ENCODE measurements at regions not wholly inside any gene's neighbourhood (a gene's known extent, or its start where the extent isn't known, plus 50 kb on each side); places are given as distances from the start of the nearest gene placed in this dataset.

DNA sequence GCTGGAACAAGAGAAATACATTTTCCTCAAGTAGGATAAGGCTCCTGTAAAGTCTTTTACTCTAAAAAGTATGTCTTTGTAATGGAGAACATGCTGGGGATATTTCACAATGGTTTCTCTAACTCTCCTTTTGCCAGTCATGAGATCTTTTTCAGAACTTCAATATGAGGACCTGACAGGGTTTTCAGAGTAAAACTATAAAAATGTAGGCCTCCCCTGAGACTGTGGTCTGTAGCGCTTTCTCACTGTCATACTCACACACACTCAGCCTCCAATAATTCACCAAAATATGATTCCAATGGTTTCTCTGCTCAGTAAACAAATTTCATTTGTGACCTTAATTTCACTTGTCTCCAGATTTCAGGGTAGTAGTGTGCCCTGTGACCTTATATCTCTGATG, 440.1 kb upstream of the PTBP2 start:
- Mint-ChIP-seq H3K36me3 (ENCODE audit: low read depth) (no peaks in the 10 kb centered on the region), H3K9me3 (peaks cover 17% of the 10 kb centered on the region), H3K4me1 (ENCODE audit: low read depth) (no peaks in the 10 kb centered on the region), H3K27me3 (ENCODE audit: low read depth) (no peaks in the 10 kb centered on the region), H3K4me3 (no peak overlapping the region), H3K27ac (no peak overlapping the region)
- CTCF ChIA-PET = no interaction called here
- no peak for DNase-seq
- intact Hi-C loops (cut with micrococcal nuclease) = no loop called here

DNA sequence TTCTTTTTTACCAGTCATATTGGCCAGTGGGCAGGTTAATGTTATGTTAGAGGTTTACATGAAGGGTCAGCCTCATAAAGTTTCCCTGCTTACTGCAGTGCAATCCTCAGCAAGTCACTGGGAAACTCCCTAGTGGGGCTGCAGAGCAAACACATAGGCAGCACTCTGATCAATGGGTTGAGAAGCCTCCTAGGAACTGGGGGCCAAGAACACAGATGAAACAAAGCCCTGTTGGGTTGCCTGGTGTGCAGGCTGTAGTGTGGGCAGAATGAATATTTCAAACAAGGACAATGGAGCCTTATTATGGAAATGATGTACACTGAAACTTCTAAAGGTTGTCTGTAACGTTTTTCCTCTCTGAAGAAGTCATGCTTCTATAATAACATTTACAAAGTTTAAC, 431.6 kb upstream of the PTBP2 start:
- no peaks in the 10 kb centered on the region for H3K27me3 Mint-ChIP-seq (ENCODE audit: low read depth)
- peaks cover 21% of the 10 kb centered on the region for H3K9me3 Mint-ChIP-seq
- CTCF ChIA-PET = no interaction called here
- H3K36me3 Mint-ChIP-seq (ENCODE audit: low read depth) = no peaks in the 10 kb centered on the region
- no peaks in the 10 kb centered on the region for H3K4me1 Mint-ChIP-seq (ENCODE audit: low read depth)
- intact Hi-C loops (cut with micrococcal nuclease) = no loop called here
- no peak overlapping the region for H3K27ac Mint-ChIP-seq
- H3K4me3 Mint-ChIP-seq = no peak overlapping the region
- no peak for DNase-seq

DNA sequence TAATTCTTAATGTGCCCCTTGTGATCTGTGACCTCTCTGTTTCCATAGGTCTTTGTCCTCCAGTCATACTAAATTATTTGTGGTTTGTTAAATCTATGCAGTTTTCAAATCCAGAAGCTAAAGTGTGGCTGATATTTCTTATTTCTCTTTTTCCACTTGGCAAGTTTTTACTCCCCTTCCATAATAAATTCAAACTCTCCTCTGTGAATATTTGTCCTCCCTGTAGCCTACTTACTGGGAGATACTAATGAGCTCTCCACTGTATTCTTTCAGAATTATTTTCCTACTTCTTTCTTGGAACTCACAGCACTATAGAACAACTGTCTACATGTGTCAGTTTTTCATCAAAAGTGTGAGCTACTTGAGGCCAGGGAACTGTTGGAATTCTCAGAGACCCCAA, 430.8 kb upstream of the PTBP2 start:
- CTCF ChIA-PET = no interaction called here
- Mint-ChIP-seq H3K4me3 (no peak overlapping the region), H3K4me1 (ENCODE audit: low read depth) (no peaks in the 10 kb centered on the region), H3K27ac (no peak overlapping the region), H3K9me3 (peaks cover 19% of the 10 kb centered on the region), H3K27me3 (ENCODE audit: low read depth) (no peaks in the 10 kb centered on the region), H3K36me3 (ENCODE audit: low read depth) (no peaks in the 10 kb centered on the region)
- intact Hi-C loops (cut with micrococcal nuclease) = no loop called here
- DNase-seq = no peak

DNA sequence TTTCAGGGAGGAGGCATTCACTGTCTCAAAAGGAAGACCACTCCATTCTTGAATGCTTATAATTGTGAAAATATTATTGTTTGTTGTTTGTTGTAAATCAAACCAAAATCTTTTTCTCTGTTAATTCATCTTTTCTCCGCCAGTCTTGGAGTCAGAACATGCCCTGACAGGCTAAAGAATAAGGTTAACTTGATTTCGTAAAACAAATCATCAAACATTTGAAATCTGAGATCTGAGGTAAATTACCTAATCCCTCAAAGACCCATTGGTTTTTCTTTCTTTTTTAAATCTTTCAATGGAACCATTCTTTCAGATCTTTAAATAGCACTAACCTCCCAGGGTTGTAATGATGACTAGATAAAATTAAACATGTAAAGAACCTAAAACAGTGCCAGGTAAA, 430.1 kb upstream of the PTBP2 start:
- no peak for DNase-seq
- CTCF ChIA-PET = no interaction called here
- H3K27me3 Mint-ChIP-seq (ENCODE audit: low read depth) = no peaks in the 10 kb centered on the region

DNA sequence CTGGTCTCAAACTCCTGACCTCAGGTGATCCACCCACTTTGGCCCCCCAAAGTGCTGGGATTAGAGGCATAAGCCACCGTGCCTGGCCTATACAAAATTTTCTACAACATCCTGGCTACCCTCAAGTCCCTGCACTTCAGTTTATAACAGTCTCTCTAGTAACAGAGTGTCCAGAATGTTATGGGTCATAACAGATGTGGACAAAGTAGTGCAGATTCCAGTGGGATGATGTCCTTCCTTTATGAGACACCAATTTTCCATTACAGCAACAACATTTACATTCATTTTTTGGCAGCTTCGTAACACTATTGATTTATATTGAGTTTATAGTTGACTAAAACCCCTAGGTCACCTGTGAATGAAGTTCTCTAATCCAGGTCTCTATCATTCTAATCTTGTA, 429.4 kb upstream of the PTBP2 start:
- Mint-ChIP-seq H3K36me3 (ENCODE audit: low read depth) (no peaks in the 10 kb centered on the region), H3K27me3 (ENCODE audit: low read depth) (no peaks in the 10 kb centered on the region), H3K4me3 (no peak overlapping the region), H3K9me3 (peaks cover 12% of the 10 kb centered on the region), H3K27ac (no peak overlapping the region), H3K4me1 (ENCODE audit: low read depth) (no peaks in the 10 kb centered on the region)
- CTCF ChIA-PET = no interaction called here
- intact Hi-C loops (cut with micrococcal nuclease) = no loop called here
- DNase-seq = no peak

More for the DNA sequence above, 430.1 kb upstream of the PTBP2 start:
- Mint-ChIP-seq H3K4me3 (no peak overlapping the region), H3K4me1 (ENCODE audit: low read depth) (no peaks in the 10 kb centered on the region), H3K27ac (no peak overlapping the region), H3K36me3 (ENCODE audit: low read depth) (no peaks in the 10 kb centered on the region), H3K9me3 (peaks cover 19% of the 10 kb centered on the region)
- intact Hi-C loops (cut with micrococcal nuclease) = no loop called here

DNA sequence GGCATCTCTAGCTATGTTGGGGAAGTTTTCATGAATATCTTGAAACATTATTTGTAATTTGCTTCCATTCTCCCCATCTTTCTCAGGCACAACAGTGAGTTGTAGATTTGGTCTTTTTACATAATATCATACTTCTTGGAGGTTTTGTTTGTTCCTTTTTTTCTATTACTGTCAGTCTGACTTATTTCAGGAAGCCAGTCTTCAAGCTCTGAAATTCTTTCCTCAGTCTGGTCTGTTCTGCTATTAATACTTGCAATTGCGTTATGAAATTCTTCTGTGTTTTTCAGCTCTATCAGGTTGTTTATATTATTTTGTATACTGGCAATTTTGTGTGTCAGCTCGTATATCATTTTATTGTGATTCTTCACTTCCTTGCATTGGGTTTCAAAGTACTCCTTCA, 424.6 kb upstream of the PTBP2 start:
- Mint-ChIP-seq H3K4me1 (ENCODE audit: low read depth) (no peaks in the 10 kb centered on the region), H3K9me3 (peaks cover 2% of the 10 kb centered on the region), H3K36me3 (ENCODE audit: low read depth) (no peaks in the 10 kb centered on the region), H3K4me3 (no peak overlapping the region), H3K27me3 (ENCODE audit: low read depth) (no peaks in the 10 kb centered on the region), H3K27ac (no peak overlapping the region)
- intact Hi-C loops (cut with micrococcal nuclease) = no loop called here
- no peak for DNase-seq
- CTCF ChIA-PET = no interaction called here

DNA sequence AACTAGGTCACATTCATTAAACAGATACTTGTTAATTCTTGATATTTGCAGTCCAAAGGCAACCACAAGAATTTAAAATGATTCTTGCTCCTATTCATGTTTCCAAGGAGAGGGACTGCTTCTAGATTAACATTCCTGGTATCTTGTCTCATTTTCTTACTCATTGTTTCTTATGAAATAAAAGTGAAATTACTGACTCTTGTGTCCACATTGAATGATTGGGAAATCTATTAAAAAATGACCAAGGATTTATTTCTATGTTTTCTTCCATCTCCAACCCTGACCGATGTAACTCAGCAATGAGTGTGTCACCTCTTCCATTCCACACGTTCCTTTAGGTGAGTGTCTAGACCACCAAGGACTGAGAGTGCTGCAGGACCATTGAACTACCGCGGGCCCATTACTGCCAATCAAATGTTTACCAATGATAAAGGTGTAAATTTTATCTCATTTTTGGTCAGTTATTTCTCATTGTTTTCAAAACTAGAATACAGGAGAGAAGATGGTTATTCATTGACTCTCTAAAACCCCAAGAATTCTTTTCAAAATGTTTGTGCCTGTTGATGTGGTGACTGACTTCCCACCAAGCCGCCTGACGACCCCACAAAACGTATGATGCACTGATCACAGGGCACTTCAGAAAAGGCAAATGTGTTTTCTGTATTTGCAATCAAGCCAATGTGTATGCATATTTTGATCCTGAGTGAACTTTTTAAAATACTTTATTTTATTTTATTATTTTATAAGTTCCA, 414.6 kb upstream of the PTBP2 start:
- intact Hi-C loops (cut with micrococcal nuclease) = no loop called here
- Mint-ChIP-seq H3K9me3 (no peaks in the 10 kb centered on the region), H3K4me1 (ENCODE audit: low read depth) (no peaks in the 10 kb centered on the region)

DNA sequence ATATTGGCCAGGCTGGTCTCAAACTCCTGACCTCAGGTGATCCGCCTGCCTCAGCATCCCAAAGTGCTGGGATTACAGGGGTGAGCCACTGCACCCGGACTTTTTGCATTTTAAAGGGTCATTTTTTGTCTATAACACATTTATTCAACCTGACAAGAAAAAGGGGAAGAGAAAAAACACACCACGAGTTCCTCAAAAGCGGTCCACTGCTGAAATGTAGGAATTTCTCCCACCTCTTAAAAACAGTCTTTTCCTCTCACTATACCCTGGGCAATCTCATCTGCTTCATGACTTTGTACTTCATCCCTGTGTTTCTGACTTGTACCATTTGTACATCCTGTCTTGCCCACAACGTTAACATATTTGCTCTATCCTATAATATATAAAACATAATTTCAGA, 413.3 kb upstream of the PTBP2 start:
- Mint-ChIP-seq H3K4me1 (ENCODE audit: low read depth) (no peaks in the 10 kb centered on the region), H3K4me3 (no peak overlapping the region), H3K27me3 (ENCODE audit: low read depth) (no peaks in the 10 kb centered on the region), H3K27ac (no peak overlapping the region), H3K9me3 (no peaks in the 10 kb centered on the region), H3K36me3 (ENCODE audit: low read depth) (no peaks in the 10 kb centered on the region)
- no peak for DNase-seq
- intact Hi-C loops (cut with micrococcal nuclease) = no loop called here
- CTCF ChIA-PET = no interaction called here

More for the DNA sequence above, 414.6 kb upstream of the PTBP2 start:
- H3K4me3 Mint-ChIP-seq = no peak overlapping the region
- no peaks in the 10 kb centered on the region for H3K36me3 Mint-ChIP-seq (ENCODE audit: low read depth)
- no peaks in the 10 kb centered on the region for H3K27me3 Mint-ChIP-seq (ENCODE audit: low read depth)
- no peak for DNase-seq
- H3K27ac Mint-ChIP-seq = no peak overlapping the region
- CTCF ChIA-PET = no interaction called here

DNA sequence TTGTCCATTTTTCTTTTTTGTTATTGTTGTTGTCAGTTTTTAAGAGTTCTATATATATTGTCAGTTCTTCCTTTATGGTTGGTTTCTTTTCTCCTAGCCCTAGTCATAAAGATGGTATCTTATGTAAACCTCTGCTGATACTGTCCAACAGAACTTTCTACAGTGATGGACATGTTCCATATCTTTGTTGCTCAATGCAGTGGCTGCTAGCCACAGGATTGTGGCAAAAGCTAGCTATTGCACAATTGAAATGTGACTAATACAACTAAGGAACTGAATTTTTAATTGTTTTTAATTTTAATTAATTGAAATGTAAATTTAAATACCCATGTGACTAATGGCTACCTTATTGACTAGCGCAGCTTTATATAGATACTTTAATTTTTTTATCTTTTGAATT, 411.8 kb upstream of the PTBP2 start:
- Mint-ChIP-seq H3K4me3 (no peak overlapping the region), H3K4me1 (ENCODE audit: low read depth) (no peaks in the 10 kb centered on the region), H3K27ac (no peak overlapping the region), H3K27me3 (ENCODE audit: low read depth) (no peaks in the 10 kb centered on the region), H3K36me3 (ENCODE audit: low read depth) (no peaks in the 10 kb centered on the region), H3K9me3 (no peaks in the 10 kb centered on the region)
- CTCF ChIA-PET = no interaction called here
- no peak for DNase-seq
- intact Hi-C loops (cut with micrococcal nuclease) = no loop called here

DNA sequence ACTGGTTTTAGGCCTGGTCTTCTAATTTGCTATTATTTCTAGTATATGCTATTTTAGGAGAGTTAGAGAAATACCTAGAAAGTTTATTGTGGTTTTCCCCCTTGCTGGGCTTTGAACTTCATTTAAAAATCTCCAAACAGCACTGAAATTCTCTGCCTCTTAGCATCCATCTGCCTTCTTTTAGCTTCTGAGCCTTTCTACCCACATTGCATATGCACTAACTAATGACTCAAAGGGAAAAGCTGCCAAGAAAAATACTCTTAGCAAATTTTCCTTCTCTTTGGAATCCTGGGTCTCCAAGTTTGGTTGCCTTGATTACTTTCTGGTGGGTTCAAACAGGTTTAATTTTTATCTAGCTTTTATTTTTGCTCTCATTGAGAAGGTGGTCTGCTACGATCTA, 408.4 kb upstream of the PTBP2 start:
- Mint-ChIP-seq H3K4me3 (no peak overlapping the region), H3K9me3 (no peaks in the 10 kb centered on the region), H3K36me3 (ENCODE audit: low read depth) (no peaks in the 10 kb centered on the region), H3K27me3 (ENCODE audit: low read depth) (no peaks in the 10 kb centered on the region), H3K4me1 (ENCODE audit: low read depth) (no peaks in the 10 kb centered on the region), H3K27ac (no peak overlapping the region)
- CTCF ChIA-PET = no interaction called here
- DNase-seq = no peak
- intact Hi-C loops (cut with micrococcal nuclease) = no loop called here

DNA sequence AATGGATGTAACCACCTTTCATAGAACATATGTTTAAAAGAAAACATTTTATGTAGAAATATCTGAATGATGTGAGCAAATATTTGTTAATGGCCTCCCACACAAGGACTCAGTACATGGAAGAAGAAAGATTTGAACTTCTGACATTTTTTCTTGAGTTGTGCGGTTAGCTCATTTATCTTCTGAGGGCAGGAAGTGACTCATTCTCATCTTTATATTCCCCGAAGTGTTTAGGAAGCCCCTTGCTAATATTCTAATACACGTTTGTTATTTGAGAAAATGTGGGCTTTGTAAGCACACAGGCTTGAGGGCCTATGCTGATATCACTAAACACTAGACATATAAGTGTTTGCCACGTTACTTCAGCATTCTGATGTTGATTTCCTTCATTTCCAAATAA, 392.5 kb upstream of the PTBP2 start:
- no peaks in the 10 kb centered on the region for H3K4me1 Mint-ChIP-seq (ENCODE audit: low read depth)
- intact Hi-C loops (cut with micrococcal nuclease) = no loop called here
- CTCF ChIA-PET = no interaction called here

DNA sequence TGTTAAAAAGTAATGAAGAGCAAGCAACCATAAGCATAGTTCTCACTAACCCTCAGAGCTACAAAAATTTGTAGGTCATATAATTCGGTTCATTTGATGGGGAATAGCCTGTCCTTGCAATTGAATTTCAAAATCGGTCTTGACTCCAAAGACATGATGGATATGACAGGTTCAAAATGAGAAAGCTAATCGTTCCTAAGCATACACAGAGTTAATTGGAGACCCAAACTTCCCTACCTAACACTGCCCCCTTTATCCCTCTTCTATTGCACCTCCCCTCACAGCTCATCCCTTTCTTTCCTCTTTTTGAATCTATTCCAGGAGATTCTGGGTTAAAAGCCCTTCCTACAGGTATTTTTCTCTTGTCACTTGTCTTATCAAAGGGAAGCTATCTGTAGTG, 390.0 kb upstream of the PTBP2 start:
- intact Hi-C loops (cut with micrococcal nuclease) = no loop called here
- Mint-ChIP-seq H3K4me3 (no peak overlapping the region), H3K4me1 (ENCODE audit: low read depth) (no peaks in the 10 kb centered on the region), H3K27me3 (ENCODE audit: low read depth) (no peaks in the 10 kb centered on the region), H3K36me3 (ENCODE audit: low read depth) (no peaks in the 10 kb centered on the region), H3K9me3 (no peaks in the 10 kb centered on the region), H3K27ac (no peak overlapping the region)
- CTCF ChIA-PET = no interaction called here
- DNase-seq = no peak

More for the DNA sequence above, 392.5 kb upstream of the PTBP2 start:
- Mint-ChIP-seq H3K27me3 (ENCODE audit: low read depth) (no peaks in the 10 kb centered on the region), H3K36me3 (ENCODE audit: low read depth) (no peaks in the 10 kb centered on the region), H3K9me3 (no peaks in the 10 kb centered on the region), H3K4me3 (no peak overlapping the region), H3K27ac (no peak overlapping the region)
- no peak for DNase-seq

DNA sequence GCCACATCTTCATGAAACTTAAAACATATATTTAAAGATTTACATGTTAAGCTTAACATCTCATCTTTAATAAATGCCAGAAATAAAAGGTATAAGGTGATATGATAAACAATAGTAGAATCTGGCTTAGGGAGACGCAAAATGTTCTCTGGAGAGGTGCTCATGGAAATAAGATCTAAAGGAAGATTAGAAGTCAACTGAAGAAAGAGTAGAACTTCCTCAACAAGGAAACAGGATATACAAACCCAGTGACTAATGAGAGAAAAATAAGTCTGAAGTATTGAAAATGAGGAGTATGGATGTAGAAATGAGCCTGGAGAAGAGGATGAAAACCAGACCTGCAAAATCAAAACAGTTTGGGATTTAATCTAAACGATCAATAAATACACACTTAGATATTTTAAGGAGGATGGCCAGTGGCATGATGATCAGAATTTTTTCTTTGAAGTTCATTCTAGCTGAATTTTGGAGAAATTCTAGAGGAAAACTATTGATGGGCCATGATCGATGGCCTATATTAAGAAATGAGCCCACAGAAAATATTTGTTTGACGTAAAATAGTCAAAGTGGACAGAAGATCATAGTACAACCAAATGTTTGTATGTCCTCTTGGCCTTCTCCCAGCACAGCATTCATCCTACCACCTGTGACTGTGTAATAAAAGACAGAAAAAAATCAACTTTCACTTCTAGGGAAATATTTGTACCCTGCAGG, 387.9 kb upstream of the PTBP2 start:
- no peaks in the 10 kb centered on the region for H3K36me3 Mint-ChIP-seq (ENCODE audit: low read depth)
- H3K27ac Mint-ChIP-seq = no peak overlapping the region
- no peaks in the 10 kb centered on the region for H3K27me3 Mint-ChIP-seq (ENCODE audit: low read depth)
- DNase-seq = no peak
- H3K9me3 Mint-ChIP-seq = peaks cover 2% of the 10 kb centered on the region
- intact Hi-C loops (cut with micrococcal nuclease) = no loop called here
- no peaks in the 10 kb centered on the region for H3K4me1 Mint-ChIP-seq (ENCODE audit: low read depth)
- no peak overlapping the region for H3K4me3 Mint-ChIP-seq
- CTCF ChIA-PET = no interaction called here
